Esophagus muscularis mucosa (tissue), 3 donors: ENCODE measurements at regions not wholly inside any gene's neighbourhood (a gene's known extent, or its start where the extent isn't known, plus 50 kb on each side); places are given as distances from the start of the nearest gene placed in this dataset.

Experiments used
- CTCF ChIP-seq, 3 experiments: fragments of 200-600 bp in 2 of 3; fragments of 450-650 bp in 1 of 3; sonication (generic) in 2 of 3; IDR thresholded peaks; one replicate each; pipeline ENCODE4 v1.5.1; 2017 to 2019; ENCODE audit warnings: antibody characterized with exemption in 3 of 3, mild to moderate bottlenecking in 2 of 3, moderate library complexity in 1 of 3
- EP300 ChIP-seq: sonication (generic); formaldehyde crosslinking; IDR thresholded peaks from one replicate; pipeline ENCODE4 v1.6.1; 2017; ENCODE audit warnings: antibody characterized with exemption

DNA sequence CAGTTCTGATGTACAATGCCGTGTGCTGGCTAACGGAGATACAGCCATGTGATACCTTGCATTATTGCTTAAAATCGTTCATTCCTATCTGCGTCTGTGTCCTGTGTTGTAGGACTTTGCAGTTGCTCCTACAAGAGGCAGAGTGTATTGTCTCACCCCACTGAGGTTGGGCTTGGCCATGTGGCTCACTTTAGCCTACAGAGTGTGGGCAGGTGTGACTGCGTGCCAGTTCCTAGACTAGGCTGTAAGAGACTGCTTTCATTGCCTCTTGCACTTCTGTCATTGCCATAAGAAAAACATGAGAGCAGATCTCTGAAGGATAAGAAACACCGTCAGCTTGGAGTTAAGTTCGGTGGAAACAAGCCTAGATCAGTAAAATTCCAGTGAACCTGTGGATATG lies 197.7 kb upstream of the CRY1 start:
- TF ChIP-seq CTCF (IDR thresholded peaks at IDR 0.05) (no peak), EP300 (no peak)
